A549 (cell line): ENCODE measurements at regions not wholly inside any gene's neighbourhood (a gene's known extent, or its start where the extent isn't known, plus 50 kb on each side); places are given as distances from the start of the nearest gene placed in this dataset.

Experiments
- ATAC-seq, 2 experiments: fragments of 200-7000 bp in 1 of 2; fragments of >200 bp in 1 of 2; cut with Nextera tagmentation in 1 of 2; cut with Tn5 transposase in 1 of 2; 3 replicates each; pipeline versions ENCODE4 v1.8.0 to v1.9.1; 2018 to 2020; ENCODE audit warnings: mild to moderate bottlenecking in 1 of 2, moderate library complexity in 1 of 2
- CTCF ChIA-PET: fragments of 300-600 bp; sonication (Branson Sonifier 250); formaldehyde crosslinking; extraction: SDS; loops from one replicate; lab custom pipeline; 2021; ENCODE audit warnings: antibody characterized with exemption, inconsistent platforms; lab: Yijun Ruan, JAX
- POLR2A ChIA-PET: fragments of 350-600 bp; formaldehyde crosslinking; extraction: SDS; loops from one replicate; lab custom pipeline; 2021; ENCODE audit warnings: antibody characterized with exemption, inconsistent platforms; lab: Yijun Ruan, JAX
- DNase-seq, 2 experiments: peaks; one replicate each; pipeline versions ENCODE4 v3.0.0 to v3.0.0-alpha.2; 2011 to 2016; ENCODE audit warnings: low read depth in 1 of 2, low spot score in 1 of 2
- FAIRE-seq: peaks from 2 replicates; lab custom pipeline; 2011; peaks lifted over from hg19 to GRCh38; lab: Jason Lieb, UNC
- H3K27ac ChIP-seq, 2 experiments: fragments of >200 bp; sonication (Bioruptor Twin); formaldehyde crosslinking; 3 replicates each; pipeline ENCODE4 v1.5.1; 2016 to 2017
- H3K4me1 ChIP-seq: fragments of >200 bp; sonication (Bioruptor Twin); formaldehyde crosslinking; 3 replicates; pipeline ENCODE4 v1.6.1; 2016
- H3K4me2 ChIP-seq: fragments of >200 bp; sonication (Bioruptor Twin); formaldehyde crosslinking; 3 replicates; pipeline ENCODE4 v1.6.1; 2016
- H3K4me3 ChIP-seq: fragments of >200 bp; sonication (Bioruptor Twin); formaldehyde crosslinking; 3 replicates; pipeline ENCODE4 v1.5.1; 2016
- H3K9me3 ChIP-seq: fragments of >200 bp; sonication (Bioruptor Twin); formaldehyde crosslinking; 3 replicates; pipeline ENCODE4 v1.6.1; 2016
- BHLHE40 ChIP-seq: IDR thresholded peaks from 2 replicates; pipeline ENCODE4 v1.6.1; 2012; ENCODE audit warnings: low read depth, low read length, inconsistent platforms
- CBX8 ChIP-seq: fragments of 200-600 bp; sonication (generic); IDR thresholded peaks from 2 replicates; pipeline ENCODE4 v1.6.1; 2016
- CHD2 ChIP-seq: fragments of 150-350 bp; IDR thresholded peaks from 2 replicates; pipeline ENCODE4 v1.6.1; 2014; ENCODE audit warnings: low read length; ENCODE audit not compliant: partially characterized antibody
- EHF ChIP-seq: fragments of 250-450 bp; sonication (Bioruptor Pico); IDR thresholded peaks from 2 replicates; pipeline ENCODE4 v1.5.0; 2020; ENCODE audit warnings: mild to moderate bottlenecking
- ESRRA ChIP-seq: fragments of 150-350 bp; IDR thresholded peaks from 2 replicates; pipeline ENCODE4 v1.6.1; 2014; ENCODE audit warnings: mild to moderate bottlenecking, low read length, borderline replicate concordance
- HDAC2 ChIP-seq: fragments of 200-600 bp; sonication (generic); IDR thresholded peaks from 2 replicates; pipeline ENCODE4 v1.6.1; 2016
- HES2 ChIP-seq: fragments of >200 bp; sonication (Bioruptor Twin); formaldehyde crosslinking; IDR thresholded peaks from 2 replicates; pipeline ENCODE4 v1.6.1; 2016
- KDM5A ChIP-seq: fragments of 200-600 bp; sonication (generic); IDR thresholded peaks from 2 replicates; pipeline ENCODE4 v1.6.1; 2016; ENCODE audit warnings: antibody characterized with exemption, mild to moderate bottlenecking
- MAZ ChIP-seq: fragments of 150-350 bp; IDR thresholded peaks from 2 replicates; pipeline ENCODE4 v1.6.1; 2014; ENCODE audit warnings: antibody characterized with exemption, low read depth, low read length, borderline replicate concordance
- NPAS2 ChIP-seq: fragments of 250-450 bp; sonication (Bioruptor Pico); IDR thresholded peaks from 2 replicates; pipeline ENCODE4 v1.8.0; 2022; ENCODE audit warnings: mild to moderate bottlenecking, moderate library complexity, borderline replicate concordance
- PHF8 ChIP-seq: fragments of 200-600 bp; sonication (generic); IDR thresholded peaks from 2 replicates; pipeline ENCODE4 v1.6.1; 2016; ENCODE audit warnings: low read depth, mild to moderate bottlenecking, antibody characterized with exemption, moderate library complexity, borderline replicate concordance
- POLR2A ChIP-seq: IDR thresholded peaks from 2 replicates; pipeline ENCODE4 v1.6.1; 2012; ENCODE audit warnings: mild to moderate bottlenecking, low read length
- RAD21 ChIP-seq, 2 experiments: fragments of >200 bp in 1 of 2; sonication (Bioruptor Twin) in 1 of 2; formaldehyde crosslinking in 1 of 2; IDR thresholded peaks in 1 of 2; conservative IDR thresholded peaks in 1 of 2; 2 replicates in 1 of 2; 3 replicates in 1 of 2; pipeline ENCODE4 v1.6.1; 2012 to 2018; ENCODE audit warnings: inconsistent platforms in 1 of 2
- RCOR1 ChIP-seq: fragments of 150-350 bp; IDR thresholded peaks from 2 replicates; pipeline ENCODE4 v1.6.1; 2014; ENCODE audit warnings: antibody characterized with exemption, low read length, low read depth
- SMC3 ChIP-seq: fragments of >200 bp; sonication (Bioruptor Twin); formaldehyde crosslinking; IDR thresholded peaks from 3 replicates; pipeline ENCODE4 v1.6.1; 2018; ENCODE audit warnings: inconsistent platforms
- TFCP2L1 ChIP-seq: fragments of 250-450 bp; sonication (Bioruptor Pico); IDR thresholded peaks from 2 replicates; pipeline ENCODE4 v1.5.0; 2021; ENCODE audit warnings: mild to moderate bottlenecking
- USF2 ChIP-seq: fragments of 450-650 bp; IDR thresholded peaks from 2 replicates; pipeline ENCODE4 v1.6.1; 2014; ENCODE audit warnings: antibody characterized with exemption
- ZFP36 ChIP-seq: fragments of 450-650 bp; IDR thresholded peaks from 2 replicates; pipeline ENCODE4 v1.6.1; 2014; ENCODE audit warnings: borderline replicate concordance; ENCODE audit not compliant: partially characterized antibody
- WGBS: methylation state at CpG from one replicate; pipeline ENCODE4 v1.1.6; 2017; ENCODE audit errors: missing lambda C conversion rate; 5-methylcytosine and 5-hydroxymethylcytosine counted together
- TF ChIP-seq, protein P1 (sequence below): fragments of 250-450 bp; sonication (Bioruptor Pico); IDR thresholded peaks from 2 replicates; pipeline ENCODE4 v1.5.0; 2021; ENCODE audit warnings: mild to moderate bottlenecking, moderate library complexity, borderline replicate concordance
- TF ChIP-seq, protein P2 (sequence below): fragments of 200-600 bp; sonication (generic); IDR thresholded peaks from 2 replicates; pipeline ENCODE4 v1.6.1; 2016; ENCODE audit warnings: antibody characterized with exemption, mild to moderate bottlenecking, moderate library complexity
- TF ChIP-seq, protein P3 (sequence below): fragments of >200 bp; sonication (Bioruptor Twin); formaldehyde crosslinking; IDR thresholded peaks from 3 replicates; pipeline ENCODE4 v1.6.1; 2016

GRCh38 chr2:128689971-128690370, 371.3 kb upstream of the HS6ST1 start:
- Histone ChIP-seq H3K27ac (no peak overlapping the region), H3K4me1 (no peaks in the 10 kb centered on the region), H3K4me3 (no peak overlapping the region), H3K9me3 (no peaks in the 10 kb centered on the region), H3K4me2 (no peak overlapping the region)
- ATAC-seq (no peak), DNase-seq (no peak), FAIRE-seq (no peak)
- TF ChIP-seq, protein P1, sequence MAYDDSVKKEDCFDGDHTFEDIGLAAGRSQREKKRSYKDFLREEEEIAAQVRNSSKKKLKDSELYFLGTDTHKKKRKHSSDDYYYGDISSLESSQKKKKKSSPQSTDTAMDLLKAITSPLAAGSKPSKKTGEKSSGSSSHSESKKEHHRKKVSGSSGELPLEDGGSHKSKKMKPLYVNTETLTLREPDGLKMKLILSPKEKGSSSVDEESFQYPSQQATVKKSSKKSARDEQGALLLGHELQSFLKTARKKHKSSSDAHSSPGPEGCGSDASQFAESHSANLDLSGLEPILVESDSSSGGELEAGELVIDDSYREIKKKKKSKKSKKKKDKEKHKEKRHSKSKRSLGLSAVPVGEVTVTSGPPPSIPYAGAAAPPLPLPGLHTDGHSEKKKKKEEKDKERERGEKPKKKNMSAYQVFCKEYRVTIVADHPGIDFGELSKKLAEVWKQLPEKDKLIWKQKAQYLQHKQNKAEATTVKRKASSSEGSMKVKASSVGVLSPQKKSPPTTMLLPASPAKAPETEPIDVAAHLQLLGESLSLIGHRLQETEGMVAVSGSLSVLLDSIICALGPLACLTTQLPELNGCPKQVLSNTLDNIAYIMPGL (CRISPR knock-in tag): no peak
- TF ChIP-seq CHD2: no peak
- no peak for TF ChIP-seq POLR2A
- no peak for TF ChIP-seq KDM5A
- TF ChIP-seq, protein P2, sequence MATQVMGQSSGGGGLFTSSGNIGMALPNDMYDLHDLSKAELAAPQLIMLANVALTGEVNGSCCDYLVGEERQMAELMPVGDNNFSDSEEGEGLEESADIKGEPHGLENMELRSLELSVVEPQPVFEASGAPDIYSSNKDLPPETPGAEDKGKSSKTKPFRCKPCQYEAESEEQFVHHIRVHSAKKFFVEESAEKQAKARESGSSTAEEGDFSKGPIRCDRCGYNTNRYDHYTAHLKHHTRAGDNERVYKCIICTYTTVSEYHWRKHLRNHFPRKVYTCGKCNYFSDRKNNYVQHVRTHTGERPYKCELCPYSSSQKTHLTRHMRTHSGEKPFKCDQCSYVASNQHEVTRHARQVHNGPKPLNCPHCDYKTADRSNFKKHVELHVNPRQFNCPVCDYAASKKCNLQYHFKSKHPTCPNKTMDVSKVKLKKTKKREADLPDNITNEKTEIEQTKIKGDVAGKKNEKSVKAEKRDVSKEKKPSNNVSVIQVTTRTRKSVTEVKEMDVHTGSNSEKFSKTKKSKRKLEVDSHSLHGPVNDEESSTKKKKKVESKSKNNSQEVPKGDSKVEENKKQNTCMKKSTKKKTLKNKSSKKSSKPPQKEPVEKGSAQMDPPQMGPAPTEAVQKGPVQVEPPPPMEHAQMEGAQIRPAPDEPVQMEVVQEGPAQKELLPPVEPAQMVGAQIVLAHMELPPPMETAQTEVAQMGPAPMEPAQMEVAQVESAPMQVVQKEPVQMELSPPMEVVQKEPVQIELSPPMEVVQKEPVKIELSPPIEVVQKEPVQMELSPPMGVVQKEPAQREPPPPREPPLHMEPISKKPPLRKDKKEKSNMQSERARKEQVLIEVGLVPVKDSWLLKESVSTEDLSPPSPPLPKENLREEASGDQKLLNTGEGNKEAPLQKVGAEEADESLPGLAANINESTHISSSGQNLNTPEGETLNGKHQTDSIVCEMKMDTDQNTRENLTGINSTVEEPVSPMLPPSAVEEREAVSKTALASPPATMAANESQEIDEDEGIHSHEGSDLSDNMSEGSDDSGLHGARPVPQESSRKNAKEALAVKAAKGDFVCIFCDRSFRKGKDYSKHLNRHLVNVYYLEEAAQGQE: no peak
- TF ChIP-seq HDAC2: no peak
- no peak for TF ChIP-seq MAZ
- no peak for TF ChIP-seq RCOR1
- no peak for TF ChIP-seq HES2
- no peak for TF ChIP-seq NPAS2 (CRISPR knock-in tag)
- TF ChIP-seq BHLHE40: no peak
- no peak for TF ChIP-seq EHF
- TF ChIP-seq, protein P3, sequence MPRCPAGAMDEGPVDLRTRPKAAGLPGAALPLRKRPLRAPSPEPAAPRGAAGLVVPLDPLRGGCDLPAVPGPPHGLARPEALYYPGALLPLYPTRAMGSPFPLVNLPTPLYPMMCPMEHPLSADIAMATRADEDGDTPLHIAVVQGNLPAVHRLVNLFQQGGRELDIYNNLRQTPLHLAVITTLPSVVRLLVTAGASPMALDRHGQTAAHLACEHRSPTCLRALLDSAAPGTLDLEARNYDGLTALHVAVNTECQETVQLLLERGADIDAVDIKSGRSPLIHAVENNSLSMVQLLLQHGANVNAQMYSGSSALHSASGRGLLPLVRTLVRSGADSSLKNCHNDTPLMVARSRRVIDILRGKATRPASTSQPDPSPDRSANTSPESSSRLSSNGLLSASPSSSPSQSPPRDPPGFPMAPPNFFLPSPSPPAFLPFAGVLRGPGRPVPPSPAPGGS: no peak
- TF ChIP-seq USF2: no peak
- ChIA-PET CTCF (no interaction called here), POLR2A (no interaction called here)
- 41% methylated on average over 14 of the region's 14 CpGs for WGBS

- H3K4me1 ChIP-seq: no peaks in the 10 kb centered on the region
- no peak for TF ChIP-seq PHF8
- TF ChIP-seq TFCP2L1: no peak
- no peak for TF ChIP-seq RAD21 (conservative IDR thresholded peaks at IDR 0.05 in 1 of 2, IDR thresholded peaks at IDR 0.05 in 1 of 2)
- no peak for TF ChIP-seq ESRRA
- no peak for TF ChIP-seq BHLHE40
- TF ChIP-seq CBX8: no peak
- no peak for TF ChIP-seq RCOR1
- TF ChIP-seq SMC3: no peak
- no peak for TF ChIP-seq ZFP36
- TF ChIP-seq, all 56 proteins: peak for 0
- FAIRE-seq (no peak), DNase-seq (no peak), ATAC-seq (no peak)
- H3K4me3 ChIP-seq: no peak overlapping the region
- ChIA-PET CTCF (no interaction called here), POLR2A (no interaction called here)
- 43% methylated on average over 9 of the region's 14 CpGs for WGBS
- H3K9me3 ChIP-seq: no peaks in the 10 kb centered on the region
- H3K27ac ChIP-seq: no peak overlapping the region
- no peak overlapping the region for H3K4me2 ChIP-seq
Observed at GRCh38 chr2:128690431-128690830, 371.8 kb upstream of the HS6ST1 start.
